IMR-90 (cell line): ENCODE measurements at regions not wholly inside any gene's neighbourhood (a gene's known extent, or its start where the extent isn't known, plus 50 kb on each side); places are given as distances from the start of the nearest gene placed in this dataset.

Experiments
- ATAC-seq: fragments of 200-7000 bp; cut with Tn5 transposase; 2 replicates; pipeline ENCODE4 v1.9.1; 2020; ENCODE audit warnings: low read depth, mild to moderate bottlenecking, moderate library complexity
- BruUV-seq: library from RNA; stranded (reverse); fragments of 400-500 nt; replicated peaks from 2 replicates; lab custom pipeline; 2021; lab: Mats Ljungman, UMichigan
- CTCF ChIA-PET: fragments of 300-600 bp; formaldehyde crosslinking; extraction: SDS; loops from one replicate; lab custom pipeline; 2021; ENCODE audit warnings: antibody characterized with exemption; lab: Yijun Ruan, JAX
- POLR2A ChIA-PET: fragments of 300-600 bp; sonication (Branson Sonifier 250); formaldehyde crosslinking; loops from one replicate; lab custom pipeline; 2022; ENCODE audit warnings: antibody characterized with exemption; ENCODE audit not compliant: unreplicated experiment; lab: Charles Lee
- DNase-seq: peaks from one replicate; pipeline ENCODE4 v3.0.0; 2013
- H2AFZ ChIP-seq: replicated peaks from 2 replicates; pipeline ENCODE3; 2013; ENCODE audit warnings: low read length, mild to moderate bottlenecking; ENCODE audit not compliant: poor library complexity
- H2AK5ac ChIP-seq: 2 replicates; pipeline ENCODE4 v1.6.1; 2013; ENCODE audit warnings: low read depth, low read length, inconsistent platforms
- H2AK9ac ChIP-seq: replicated peaks from 2 replicates; pipeline ENCODE3; 2013; ENCODE audit warnings: mild to moderate bottlenecking, low read depth, low read length, moderate library complexity; ENCODE audit not compliant: poor library complexity
- H2BK120ac ChIP-seq: 2 replicates; pipeline ENCODE4 v1.6.1; 2013; ENCODE audit warnings: low read depth, low read length, inconsistent platforms
- H2BK15ac ChIP-seq: 3 replicates; pipeline ENCODE4 v1.6.1; 2013; ENCODE audit warnings: low read depth, low read length, inconsistent platforms
- H2BK20ac ChIP-seq: 2 replicates; pipeline ENCODE4 v1.6.1; 2013; ENCODE audit warnings: low read depth, mild to moderate bottlenecking, inconsistent platforms, low read length, moderate library complexity
- H2BK5ac ChIP-seq: 2 replicates; pipeline ENCODE4 v1.6.1; 2013; ENCODE audit warnings: mild to moderate bottlenecking, low read depth, low read length, inconsistent platforms; ENCODE audit not compliant: poor library complexity, severe bottlenecking
- H3K14ac ChIP-seq: replicated peaks from 2 replicates; pipeline ENCODE4 v1.6.1; 2013; ENCODE audit warnings: low read depth, low read length, inconsistent platforms
- H3K18ac ChIP-seq: 2 replicates; pipeline ENCODE4 v1.6.1; 2013; ENCODE audit warnings: low read depth, low read length, control low read depth
- H3K23ac ChIP-seq: 2 replicates; pipeline ENCODE4 v1.6.1; 2013; ENCODE audit warnings: low read depth, low read length, inconsistent platforms
- H3K27ac ChIP-seq: 2 replicates; pipeline ENCODE4 v1.5.1; 2013; ENCODE audit warnings: mild to moderate bottlenecking, control low read depth, low read length; ENCODE audit not compliant: insufficient read depth
- H3K27me3 ChIP-seq: 2 replicates; pipeline ENCODE4 v1.6.1; 2013; ENCODE audit warnings: low read length; ENCODE audit not compliant: control insufficient read depth, insufficient read depth
- H3K36me3 ChIP-seq: 2 replicates; pipeline ENCODE4 v1.6.1; 2013; ENCODE audit warnings: low read length, mixed read lengths; ENCODE audit not compliant: control insufficient read depth, insufficient read depth
- H3K4ac ChIP-seq: 2 replicates; pipeline ENCODE4 v1.6.1; 2013; ENCODE audit warnings: low read depth, low read length, inconsistent platforms
- H3K4me1 ChIP-seq: 2 replicates; pipeline ENCODE4 v1.6.1; 2013; ENCODE audit warnings: low read length, mixed read lengths; ENCODE audit not compliant: control insufficient read depth, insufficient read depth
- H3K4me2 ChIP-seq: 2 replicates; pipeline ENCODE4 v1.6.1; 2013; ENCODE audit warnings: low read depth, mild to moderate bottlenecking, control low read depth, low read length, moderate library complexity
- H3K4me3 ChIP-seq: 2 replicates; pipeline ENCODE4 v1.5.1; 2013; ENCODE audit warnings: low read depth, mild to moderate bottlenecking, control low read depth, low read length, moderate library complexity; ENCODE audit not compliant: insufficient read depth
- H3K56ac ChIP-seq: 2 replicates; pipeline ENCODE4 v1.6.1; 2013; ENCODE audit warnings: low read length, inconsistent platforms; ENCODE audit not compliant: insufficient read depth; ENCODE audit errors: extremely low read depth
- H3K79me1 ChIP-seq, 2 experiments: 2 replicates each; pipeline ENCODE4 v1.6.1; 2013; ENCODE audit warnings: low read length in 2 of 2, inconsistent platforms in 1 of 2, low read depth in 1 of 2
- H3K9ac ChIP-seq: 2 replicates; pipeline ENCODE4 v1.6.1; 2013; ENCODE audit warnings: low read depth, low read length, control low read depth
- H3K9me1 ChIP-seq: 2 replicates; pipeline ENCODE4 v1.6.1; 2013; ENCODE audit warnings: low read length, inconsistent platforms; ENCODE audit not compliant: insufficient read depth
- H3K9me3 ChIP-seq: 2 replicates; pipeline ENCODE4 v1.6.1; 2013; ENCODE audit warnings: low read length; ENCODE audit not compliant: control insufficient read depth, insufficient read depth
- H4K20me1 ChIP-seq: 2 replicates; pipeline ENCODE4 v1.6.1; 2013; ENCODE audit warnings: low read length, inconsistent platforms; ENCODE audit not compliant: insufficient read depth
- H4K5ac ChIP-seq: 2 replicates; pipeline ENCODE4 v1.6.1; 2013; ENCODE audit warnings: mild to moderate bottlenecking, low read depth, low read length, control low read depth
- H4K8ac ChIP-seq, 2 experiments: 2 replicates each; pipeline ENCODE4 v1.6.1; 2013; ENCODE audit warnings: low read depth in 2 of 2, low read length in 2 of 2, control low read depth in 1 of 2, inconsistent platforms in 1 of 2
- H4K91ac ChIP-seq: 2 replicates; pipeline ENCODE4 v1.6.1; 2013; ENCODE audit warnings: low read depth, low read length, inconsistent platforms; ENCODE audit not compliant: insufficient read depth
- BHLHE40 ChIP-seq: fragments of 150-350 bp; IDR thresholded peaks from 2 replicates; pipeline ENCODE4 v1.6.1; 2016; ENCODE audit warnings: mild to moderate bottlenecking, low read depth, low read length
- CEBPB ChIP-seq: IDR thresholded peaks from 2 replicates; pipeline ENCODE4 v1.6.1; 2012; ENCODE audit warnings: low read depth, low read length, improper control_type of control experiment
- CHD1 ChIP-seq: IDR thresholded peaks from 2 replicates; pipeline ENCODE4 v1.6.1; 2012; ENCODE audit warnings: low read depth, low read length, improper control_type of control experiment
- CTCF ChIP-seq: conservative IDR thresholded peaks from 2 replicates; pipeline ENCODE4 v1.5.1; 2012; ENCODE audit warnings: mild to moderate bottlenecking, low read depth, low read length, improper control_type of control experiment
- ELK1 ChIP-seq: fragments of 150-350 bp; IDR thresholded peaks from 2 replicates; pipeline ENCODE4 v1.6.1; 2016; ENCODE audit warnings: low read depth, mild to moderate bottlenecking, low read length, moderate library complexity, borderline replicate concordance
- FOS ChIP-seq: fragments of 150-350 bp; IDR thresholded peaks from 2 replicates; pipeline ENCODE4 v1.6.1; 2016; ENCODE audit warnings: low read depth, low read length
- MAFK ChIP-seq: IDR thresholded peaks from 2 replicates; pipeline ENCODE4 v1.6.1; 2012; ENCODE audit warnings: low read depth, low read length, improper control_type of control experiment
- MAZ ChIP-seq: IDR thresholded peaks from 2 replicates; pipeline ENCODE4 v1.6.1; 2012; ENCODE audit warnings: low read depth, mild to moderate bottlenecking, low read length, improper control_type of control experiment, moderate library complexity, borderline replicate concordance
- MXI1 ChIP-seq: IDR thresholded peaks from 2 replicates; pipeline ENCODE4 v1.6.1; 2012; ENCODE audit warnings: low read depth, mild to moderate bottlenecking, low read length, moderate library complexity, borderline replicate concordance
- NFE2L2 ChIP-seq: fragments of 150-350 bp; IDR thresholded peaks from 2 replicates; pipeline ENCODE4 v1.6.1; 2016; ENCODE audit warnings: low read depth, mild to moderate bottlenecking, low read length
- POLR2A ChIP-seq: IDR thresholded peaks from 2 replicates; pipeline ENCODE4 v1.6.1; 2012; ENCODE audit warnings: mild to moderate bottlenecking, low read depth, low read length
- RAD21 ChIP-seq: IDR thresholded peaks from 2 replicates; pipeline ENCODE4 v1.6.1; 2012; ENCODE audit warnings: low read length, improper control_type of control experiment
- RCOR1 ChIP-seq: IDR thresholded peaks from 2 replicates; pipeline ENCODE4 v1.6.1; 2012; ENCODE audit warnings: mild to moderate bottlenecking, low read length, improper control_type of control experiment; ENCODE audit not compliant: insufficient replicate concordance
- RFX5 ChIP-seq: IDR thresholded peaks from 2 replicates; pipeline ENCODE4 v1.8.0; 2012; ENCODE audit warnings: low read depth, mild to moderate bottlenecking, low read length, moderate library complexity
- SMC3 ChIP-seq: fragments of 150-350 bp; IDR thresholded peaks from 2 replicates; pipeline ENCODE4 v1.6.1; 2016; ENCODE audit warnings: low read depth, mild to moderate bottlenecking, antibody characterized with exemption, low read length, moderate library complexity
- USF2 ChIP-seq: fragments of 150-350 bp; IDR thresholded peaks from 2 replicates; pipeline ENCODE4 v1.6.1; 2017; ENCODE audit warnings: mild to moderate bottlenecking, antibody characterized with exemption, low read length, low read depth
- WGBS, 2 experiments: methylation state at CpG; one replicate each; pipeline versions ENCODE4 v1.1.5 to v1.1.7; 2013; ENCODE audit warnings: missing lambda C conversion rate in 2 of 2; ENCODE audit not compliant: insufficient read length in 1 of 2; ENCODE audit errors: extremely low coverage in 2 of 2; 5-methylcytosine and 5-hydroxymethylcytosine counted together
- dilution Hi-C: fragments of 300-500 bp; cut with HindIII; formaldehyde crosslinking; loops from one replicate; pipeline ENCODE4 v1.14.3; 2018; ENCODE audit warnings: low sequenced_read_pairs; ENCODE audit not compliant: unreplicated experiment
- in situ Hi-C: fragments of 300-500 bp; cut with MboI; formaldehyde crosslinking; loops from 3 replicates; pipeline ENCODE4 v1.14.3; 2019; ENCODE audit warnings: low sequenced_read_pairs, inconsistent platforms, mixed read lengths
- intact Hi-C: fragments of 100-400 bp; cut with micrococcal nuclease; formaldehyde crosslinking; loops from 2 replicates; pipeline ENCODE4 v1.10.0; 2022

- DNase-seq (no peak), ATAC-seq (no peak)
- no peaks in the 10 kb centered on the region for H4K20me1 ChIP-seq
- in situ Hi-C loops: no loop called here
- no peak overlapping the region for H3K9ac ChIP-seq
- ChIA-PET CTCF (no interaction called here), POLR2A (no interaction called here)
- H3K23ac ChIP-seq: no peak overlapping the region
- H4K91ac ChIP-seq: no peak overlapping the region
- no peak overlapping the region for H3K56ac ChIP-seq
- no TSS peak for BruUV-seq
- no peak overlapping the region for H2BK5ac ChIP-seq
- no peak overlapping the region for H3K4ac ChIP-seq
- H4K8ac ChIP-seq: no peak overlapping the region
- H3K4me2 ChIP-seq: no peak overlapping the region
- H3K14ac ChIP-seq: no peak overlapping the region
- no peaks in the 10 kb centered on the region for H3K9me1 ChIP-seq
- H3K27me3 ChIP-seq: no peaks in the 10 kb centered on the region
- intact Hi-C loops: no loop called here
- H2AK5ac ChIP-seq: no peak overlapping the region
- dilution Hi-C loops: no loop called here
- H2BK120ac ChIP-seq: no peak overlapping the region
- H3K4me3 ChIP-seq: no peak overlapping the region
- H3K4me1 ChIP-seq: peaks cover 1% of the 10 kb centered on the region; the same call in 1 of the 2 replicates
- H3K79me1 ChIP-seq: no peaks in the 10 kb centered on the region
- TF ChIP-seq ELK1 (no peak), NFE2L2 (no peak), MAFK (no peak), POLR2A (no peak), MAZ (no peak), USF2 (no peak), RAD21 (no peak), CHD1 (no peak), BHLHE40 (no peak), SMC3 (no peak), RFX5 (no peak), CEBPB (no peak), CTCF (no peak), MXI1 (no peak), RCOR1 (no peak), FOS (no peak)
- H2BK20ac ChIP-seq: no peak overlapping the region
- no peak overlapping the region for H2AK9ac ChIP-seq
- no CpG with 5 or more reads among the region's 2 CpGs for WGBS, 2 experiments
- H2BK15ac ChIP-seq: no peak overlapping the region
- H4K5ac ChIP-seq: no peak overlapping the region
- H2AFZ ChIP-seq: no peak overlapping the region
- H3K9me3 ChIP-seq: no peaks in the 10 kb centered on the region
- H3K18ac ChIP-seq: no peak overlapping the region
- H3K27ac ChIP-seq: no peak overlapping the region
- no peaks in the 10 kb centered on the region for H3K36me3 ChIP-seq
These were observed 146.3 kb upstream of the EXOC2 start for GRCh38 chr6:839201-839600.
